ENCODE measurements at regions not wholly inside any gene's neighbourhood (a gene's known extent, or its start where the extent isn't known, plus 50 kb on each side); places are given as distances from the start of the nearest gene placed in this dataset.
A peak's percentile ranks its signal among the peaks of the same experiment; 100 is the strongest.

- peak; percentile 50 for TF ChIP-seq CTCF (conservative IDR thresholded peaks at IDR 0.05; ENCODE audit: low read length)
- TF ChIP-seq EZH2phosphoT487 (IDR thresholded peaks at IDR 0.05; ENCODE audit: borderline replicate concordance) = no peak
Measured at GRCh38 chr2:43142921-43143438, 83.4 kb downstream of the ZFP36L2 start.

Data from Loucy (cell line).